GM18867 (cell line): ENCODE measurements at regions not wholly inside any gene's neighbourhood (a gene's known extent, or its start where the extent isn't known, plus 50 kb on each side); places are given as distances from the start of the nearest gene placed in this dataset.

Source experiments
- ATAC-seq: cut with Tn5 transposase; IDR thresholded peaks from one replicate; pipeline ENCODE4 v1.9.1; 2021; ENCODE audit warnings: mild to moderate bottlenecking, moderate library complexity; ENCODE audit not compliant: unreplicated experiment

DNA sequence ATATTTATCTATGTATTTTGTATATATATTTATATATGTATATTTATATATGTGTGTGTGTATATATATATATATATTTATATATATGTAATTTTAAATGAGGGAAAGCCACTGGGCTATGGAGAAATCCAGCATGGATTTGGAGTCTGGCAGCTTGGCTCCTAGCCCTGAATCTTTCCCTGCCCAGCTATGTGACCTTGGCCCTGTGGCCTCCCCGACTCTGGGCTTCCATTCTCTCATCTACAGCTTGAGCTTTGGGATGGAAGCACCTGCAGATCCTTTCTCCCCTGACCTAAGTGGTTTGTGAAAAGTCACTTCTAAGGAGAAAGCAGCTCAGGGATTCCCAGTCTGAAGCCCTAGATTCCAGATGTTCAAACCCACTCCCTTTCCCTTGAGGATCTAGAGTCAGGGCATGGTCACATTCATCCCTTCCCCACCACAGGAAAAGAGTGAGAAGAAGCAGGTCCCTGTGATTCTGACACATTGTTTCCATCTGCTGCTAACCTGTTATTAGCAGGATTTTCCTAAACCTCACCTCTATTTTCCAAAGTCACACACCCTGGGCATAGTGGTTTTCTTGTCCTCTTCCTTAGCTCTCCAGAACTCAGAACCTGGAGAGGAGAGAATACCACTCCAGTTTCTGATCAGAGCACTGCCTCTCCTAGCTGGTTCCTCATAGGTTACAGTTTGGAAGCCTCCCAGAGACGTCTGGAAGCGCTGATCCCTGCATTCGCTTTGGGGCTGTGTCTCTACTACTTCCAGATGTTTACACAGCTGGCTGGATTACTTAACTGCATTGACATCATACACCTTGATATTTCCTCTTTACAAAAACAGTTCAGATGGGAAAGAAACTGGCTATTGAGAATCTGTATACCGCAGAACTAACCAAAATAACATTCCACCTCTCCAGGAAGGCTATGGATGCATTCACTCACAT is 327.5 kb upstream of the ZMIZ1 start:
- ATAC-seq, result no peak

GRCh38 chr10:78742406-78742729 is 326.4 kb upstream of the ZMIZ1 start:
- ATAC-seq, result no peak

- no peak for ATAC-seq
These were observed 325.8 kb upstream of the ZMIZ1 start for GRCh38 chr10:78742730-78743615.

GRCh38 chr10:78744056-78744455 is 324.7 kb upstream of the ZMIZ1 start:
- ATAC-seq, result no peak

GRCh38 chr10:78744491-78745090 is 324.2 kb upstream of the ZMIZ1 start:
- ATAC-seq, result no peak

- ATAC-seq, result no peak
These were observed 323.3 kb upstream of the ZMIZ1 start for GRCh38 chr10:78745441-78745840.

DNA sequence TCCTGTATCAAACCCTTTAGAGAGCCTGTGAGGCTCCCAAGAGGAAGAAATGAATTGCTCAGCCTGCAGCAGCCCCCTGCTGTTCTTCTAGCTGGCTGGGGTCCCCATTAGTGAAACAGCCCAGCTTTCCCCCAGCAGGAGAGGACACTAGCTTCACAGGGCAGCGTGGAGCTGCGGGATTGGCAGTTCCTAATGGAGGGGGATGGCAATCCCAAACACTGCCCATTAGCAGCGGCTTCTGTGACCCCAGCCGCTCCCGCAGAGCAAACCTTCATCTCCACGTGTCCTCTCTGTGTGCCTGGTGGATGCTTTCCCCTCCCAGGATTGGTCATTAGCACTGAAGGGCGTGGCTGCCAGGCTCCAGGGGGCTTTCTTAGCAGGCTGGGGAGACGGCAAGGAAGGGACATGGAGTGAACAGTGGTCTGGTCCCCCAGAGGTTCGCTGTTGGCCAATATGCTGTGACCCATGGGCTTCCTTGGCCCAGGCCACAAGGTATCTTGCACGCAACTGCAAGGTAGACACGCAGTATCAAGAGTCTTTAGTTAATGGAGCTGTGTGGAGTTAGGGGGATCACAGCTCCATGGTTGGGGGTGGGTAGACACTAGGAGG is 322.5 kb upstream of the ZMIZ1 start:
- no peak for ATAC-seq

DNA sequence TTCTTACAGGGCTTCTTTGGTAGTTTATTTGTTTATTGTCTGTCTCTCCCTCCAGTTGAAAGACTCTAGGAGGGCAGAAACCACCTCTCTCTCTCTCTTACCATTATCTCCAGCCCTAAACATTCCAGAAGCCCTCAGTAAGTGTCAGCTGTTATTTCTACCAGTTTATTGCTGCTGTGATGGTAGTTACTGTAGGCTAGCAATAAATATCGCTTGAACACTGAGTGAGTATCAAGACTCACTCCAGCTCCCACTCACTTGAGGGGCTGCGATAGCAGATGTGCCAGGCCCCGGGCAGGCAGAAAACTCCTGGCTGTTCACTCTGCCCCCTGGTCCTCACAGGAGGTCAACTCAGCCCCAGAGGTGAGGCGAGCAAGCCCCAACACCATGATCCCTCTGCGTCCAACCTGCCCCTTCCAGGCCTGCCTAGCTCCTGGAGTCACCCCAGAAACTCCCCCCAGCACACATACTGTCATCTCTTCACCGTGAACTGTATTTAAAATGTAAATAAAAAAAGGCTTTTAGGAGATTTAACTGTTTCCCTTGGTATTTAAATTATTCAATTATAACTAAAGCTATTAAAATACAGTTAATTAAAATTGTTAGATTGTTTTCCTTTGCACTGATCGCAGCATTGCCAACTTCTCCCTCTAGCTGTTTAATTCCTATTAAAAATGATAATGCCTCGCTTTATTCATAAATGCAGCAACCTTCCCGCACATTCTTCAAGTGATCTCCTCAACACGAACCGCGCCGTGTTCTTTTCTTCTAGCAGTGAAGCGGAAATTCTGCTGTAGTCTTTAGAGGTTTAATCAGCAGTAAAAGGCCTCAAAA is 321.1 kb upstream of the ZMIZ1 start:
- no peak for ATAC-seq

GRCh38 chr10:78748235-78748533 is 320.6 kb upstream of the ZMIZ1 start:
- ATAC-seq, result no peak

- ATAC-seq, result no peak
These were observed 319.6 kb upstream of the ZMIZ1 start for GRCh38 chr10:78749200-78749599.

DNA sequence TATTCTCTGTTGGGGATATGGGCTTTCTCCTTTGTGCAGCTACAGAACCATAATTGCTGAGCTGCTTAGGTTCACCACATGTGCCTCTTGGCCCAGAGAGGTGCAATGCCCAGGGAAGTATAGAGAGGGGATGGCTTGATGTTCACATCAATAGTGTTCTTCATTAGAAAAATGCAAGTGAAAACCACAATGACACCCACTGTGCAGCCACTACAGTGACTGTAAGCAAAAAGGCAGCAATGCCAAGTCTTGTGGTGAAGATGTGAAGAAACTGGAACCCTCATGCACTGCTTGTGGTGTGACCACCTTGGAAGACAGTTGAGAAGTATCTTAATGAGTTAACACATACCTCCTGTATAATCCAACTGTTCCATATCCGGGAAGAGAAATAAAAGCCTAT is 318.9 kb upstream of the ZMIZ1 start:
- ATAC-seq, result no peak

DNA sequence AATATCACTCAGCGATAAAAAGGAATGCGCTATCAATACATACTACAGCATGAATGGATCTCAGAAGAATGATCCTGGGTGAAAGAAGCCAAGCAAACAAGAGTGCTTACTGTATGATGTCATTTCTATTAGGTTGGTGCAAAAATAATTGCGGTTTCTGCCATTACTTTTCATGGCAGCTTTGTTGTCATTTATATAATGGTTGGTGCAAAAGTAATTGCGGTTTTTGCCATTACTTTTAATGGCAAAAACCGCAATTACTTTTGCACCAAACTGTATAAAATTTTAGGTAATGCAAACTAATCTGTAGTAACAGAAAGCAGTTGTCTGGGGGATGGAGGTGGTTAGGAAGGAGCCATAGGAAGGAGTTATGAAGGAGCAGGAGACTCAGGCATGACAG is 318.3 kb upstream of the ZMIZ1 start:
- no peak for ATAC-seq

GRCh38 chr10:78751716-78752115 is 317.1 kb upstream of the ZMIZ1 start:
- no peak for ATAC-seq

DNA sequence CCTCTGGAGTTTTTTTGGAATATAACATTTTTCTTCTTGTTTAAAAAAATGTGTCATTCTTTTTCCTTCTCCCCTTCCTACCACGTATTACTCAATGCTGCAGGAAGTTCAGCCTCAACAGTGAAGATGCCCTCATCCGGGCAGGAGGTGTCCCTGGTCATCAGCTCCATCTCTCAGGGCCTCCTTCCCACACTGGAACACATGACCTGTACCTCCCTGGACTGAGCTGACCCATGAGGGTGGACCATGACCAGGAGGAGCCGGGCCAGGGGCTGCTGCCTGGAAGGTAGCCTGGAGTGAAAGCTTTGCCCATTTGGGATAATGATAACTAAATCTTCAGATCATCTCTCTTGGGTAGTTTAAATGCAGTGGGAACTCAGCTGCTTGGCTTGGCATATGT is 316.5 kb upstream of the ZMIZ1 start:
- ATAC-seq, result no peak

- ATAC-seq, result no peak
These were observed 316.1 kb upstream of the ZMIZ1 start for GRCh38 chr10:78752708-78753107.

DNA sequence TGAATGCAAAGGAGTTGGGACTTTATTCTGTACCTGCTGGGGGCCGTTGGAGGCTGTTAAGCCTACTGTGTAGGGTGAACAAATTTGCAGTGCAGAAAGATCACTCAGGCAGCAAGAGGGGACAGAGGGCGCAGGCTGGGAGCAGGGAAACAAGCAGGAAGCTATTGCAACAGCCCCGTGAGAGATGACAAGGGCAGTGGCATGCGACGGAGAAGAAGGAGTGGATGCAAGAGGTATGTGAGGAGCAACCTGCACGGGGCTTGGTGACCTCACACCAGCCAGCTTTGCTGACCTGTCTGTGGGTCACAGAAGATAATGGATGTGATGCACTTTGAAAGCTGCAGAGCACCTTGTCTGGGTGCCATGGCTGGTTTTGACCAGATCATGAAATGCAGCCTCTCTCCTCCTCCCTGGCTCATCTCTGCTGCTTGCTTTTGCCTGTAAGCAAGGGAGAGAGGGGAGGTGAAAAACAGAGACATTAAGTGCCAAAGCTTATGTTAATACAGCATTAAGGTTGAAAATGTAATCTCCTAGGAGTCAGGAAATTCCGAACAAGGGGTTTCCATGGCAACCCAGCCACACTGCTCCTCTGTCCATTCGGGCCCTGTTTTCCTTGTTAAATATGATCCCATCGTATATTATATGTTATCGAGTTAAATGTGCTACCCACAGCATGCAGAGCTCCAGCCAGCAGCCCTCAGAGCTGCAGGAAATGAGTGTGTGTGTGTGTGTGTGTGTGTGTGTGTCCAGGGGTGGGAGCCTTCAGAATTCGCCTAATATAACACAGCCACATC is 314.3 kb upstream of the ZMIZ1 start:
- ATAC-seq, result no peak

GRCh38 chr10:78755063-78755701 is 313.6 kb upstream of the ZMIZ1 start:
- no peak for ATAC-seq

GRCh38 chr10:78755877-78756455 is 312.8 kb upstream of the ZMIZ1 start:
- ATAC-seq, result no peak
